GM12878 (cell line): ENCODE measurements at regions not wholly inside any gene's neighbourhood (a gene's known extent, or its start where the extent isn't known, plus 50 kb on each side); places are given as distances from the start of the nearest gene placed in this dataset.

Experiments
- ATAC-seq: fragments of 200-7000 bp; cut with Tn5 transposase; 3 replicates; pipeline ENCODE4 v1.9.1; 2020; ENCODE audit warnings: mild to moderate bottlenecking, moderate library complexity
- BruUV-seq: library from RNA; stranded (reverse); fragments of 400-500 nt; replicated peaks from 2 replicates; lab custom pipeline; 2021; lab: Mats Ljungman, UMichigan
- CTCF ChIA-PET: fragments of 300-600 bp; sonication (Branson Sonifier 250); formaldehyde crosslinking; extraction: SDS; loops from one replicate; lab custom pipeline; 2021; ENCODE audit warnings: inconsistent platforms; lab: Yijun Ruan, JAX
- POLR2A ChIA-PET: fragments of 350-600 bp; formaldehyde crosslinking; extraction: SDS; loops from one replicate; lab custom pipeline; 2021; ENCODE audit warnings: inconsistent platforms; lab: Charles Lee
- RAD21 ChIA-PET: fragments of 300-600 bp; sonication (Branson Sonifier 250); formaldehyde crosslinking; loops from one replicate; lab custom pipeline; 2023; ENCODE audit warnings: antibody characterized with exemption; ENCODE audit not compliant: unreplicated experiment; lab: Charles Lee
- SMC1A ChIA-PET: fragments of 300-600 bp; sonication (Branson Sonifier 250); formaldehyde crosslinking; loops from one replicate; lab custom pipeline; 2023; ENCODE audit not compliant: unreplicated experiment, uncharacterized antibody; lab: Charles Lee
- DNase-seq: peaks from one replicate; pipeline ENCODE4 v3.0.0-alpha.2; 2011; ENCODE audit warnings: low read depth, low spot score
- FAIRE-seq: peaks from 3 replicates; lab custom pipeline; 2011; peaks lifted over from hg19 to GRCh38; lab: Jason Lieb, UNC
- H2AFZ ChIP-seq: 2 replicates; pipeline ENCODE4 v1.6.0; 2011; ENCODE audit warnings: low read depth, low read length, control low read depth; ENCODE audit not compliant: control insufficient read depth
- H3K27ac ChIP-seq: 2 replicates; pipeline ENCODE4 v1.5.1; 2011; ENCODE audit warnings: control low read depth; ENCODE audit not compliant: control insufficient read depth, insufficient read depth
- H3K27me3 ChIP-seq, 2 experiments: replicated peaks in 1 of 2; 2 replicates each; pipeline versions ENCODE4 v1.6.0 to v1.6.1; 2011; ENCODE audit warnings: low read length in 1 of 2; ENCODE audit not compliant: control insufficient read depth in 2 of 2, insufficient read depth in 2 of 2
- H3K36me3 ChIP-seq, 2 experiments: 2 replicates each; pipeline ENCODE4 v1.5.1; 2011; ENCODE audit warnings: low read length in 1 of 2; ENCODE audit not compliant: control insufficient read depth in 2 of 2, insufficient read depth in 2 of 2
- H3K4me1 ChIP-seq: 2 replicates; pipeline ENCODE4 v1.6.1; 2011; ENCODE audit warnings: mild to moderate bottlenecking, low read length, moderate library complexity, mixed read lengths; ENCODE audit not compliant: control insufficient read depth, insufficient read depth
- H3K4me2 ChIP-seq: 2 replicates; pipeline ENCODE4 v1.6.0; 2011; ENCODE audit warnings: control low read depth; ENCODE audit not compliant: control insufficient read depth, insufficient read depth
- H3K4me3 ChIP-seq: fragments of 200-600 bp; sonication (generic); 2 replicates; pipeline ENCODE4 v1.5.1; 2016
- H3K79me2 ChIP-seq: 2 replicates; pipeline ENCODE4 v1.6.0; 2011; ENCODE audit warnings: low read length; ENCODE audit not compliant: control insufficient read depth, insufficient read depth
- H3K9ac ChIP-seq: 2 replicates; pipeline ENCODE4 v1.8.0; 2011; ENCODE audit warnings: low read length, control low read depth, mixed read lengths; ENCODE audit not compliant: control insufficient read depth, insufficient read depth
- H3K9me3 ChIP-seq: replicated peaks from 3 replicates; pipeline ENCODE4 v1.5.1; 2011; ENCODE audit warnings: mild to moderate bottlenecking, low read length; ENCODE audit not compliant: control insufficient read depth, insufficient read depth
- H4K20me1 ChIP-seq: 2 replicates; pipeline ENCODE4 v1.6.0; 2011; ENCODE audit not compliant: control insufficient read depth, insufficient read depth
- BCL3 ChIP-seq: IDR thresholded peaks from 2 replicates; pipeline ENCODE4 v1.6.1; 2011; ENCODE audit warnings: borderline replicate concordance, low read depth, mild to moderate bottlenecking, moderate library complexity, low read length; ENCODE audit not compliant: insufficient read depth, poor library complexity, severe bottlenecking
- FOXM1 ChIP-seq: IDR thresholded peaks from 2 replicates; pipeline ENCODE4 v1.6.1; 2012; ENCODE audit warnings: low read depth, mild to moderate bottlenecking, inconsistent platforms, low read length, moderate library complexity
- GABPA ChIP-seq: IDR thresholded peaks from 2 replicates; pipeline ENCODE4 v1.6.1; 2014; ENCODE audit warnings: antibody characterized with exemption, low read depth, mild to moderate bottlenecking, inconsistent platforms
- IKZF2 ChIP-seq, 2 experiments: fragments of 450-650 bp; IDR thresholded peaks; 2 replicates each; pipeline ENCODE4 v1.6.1; 2017; ENCODE audit warnings: mild to moderate bottlenecking in 2 of 2, moderate library complexity in 2 of 2
- LARP7 ChIP-seq: fragments of 450-650 bp; IDR thresholded peaks from 2 replicates; pipeline ENCODE4 v1.6.1; 2017; ENCODE audit warnings: mild to moderate bottlenecking
- NR2C2 ChIP-seq: IDR thresholded peaks from 2 replicates; pipeline ENCODE4 v1.6.1; 2011; ENCODE audit warnings: borderline replicate concordance, low read depth; ENCODE audit not compliant: control insufficient read depth, insufficient read length
- ZBTB33 ChIP-seq: fragments of 450-650 bp; IDR thresholded peaks from 2 replicates; pipeline ENCODE4 v1.6.1; 2017; ENCODE audit warnings: mild to moderate bottlenecking
- ZBTB4 ChIP-seq: fragments of 450-650 bp; formaldehyde crosslinking; IDR thresholded peaks from 2 replicates; pipeline ENCODE4 v1.4.0; 2022; ENCODE audit warnings: mild to moderate bottlenecking, moderate library complexity
- ZNF687 ChIP-seq: fragments of 450-650 bp; IDR thresholded peaks from 2 replicates; pipeline ENCODE4 v1.6.1; 2017; ENCODE audit warnings: mild to moderate bottlenecking, moderate library complexity
- WGBS: methylation state at CpG from one replicate; pipeline ENCODE4 v1.1.6; 2016; ENCODE audit warnings: low lambda C conversion rate; ENCODE audit not compliant: insufficient replicate concordance, insufficient coverage; ENCODE audit errors: missing lambda C conversion rate; 5-methylcytosine and 5-hydroxymethylcytosine counted together
- in situ Hi-C: fragments of 300-500 bp; cut with MboI; formaldehyde crosslinking; loops from 9 replicates; pipeline ENCODE4 v1.14.3; 2018; ENCODE audit warnings: mixed read lengths
- intact Hi-C: fragments of 100-400 bp; cut with micrococcal nuclease; formaldehyde crosslinking; loops from one replicate; pipeline ENCODE4 v1.14.2; 2022; ENCODE audit not compliant: unreplicated experiment

- no peak for TF ChIP-seq GABPA
Observed at GRCh38 chr13:111665691-111666095, 345.3 kb downstream of the TEX29 start (continued).

GRCh38 chr13:111666164-111666776 lies 345.8 kb downstream of the TEX29 start:
- in situ Hi-C loops = no loop called here
- peak; percentile 88 for TF ChIP-seq BCL3
- TF ChIP-seq ZBTB4 (CRISPR knock-in tag) = no peak
- no peak for TF ChIP-seq IKZF2 (IDR thresholded peaks at IDR 0.05)
- no peak for TF ChIP-seq LARP7
- no peak for TF ChIP-seq ZNF687
- TF ChIP-seq ZBTB33 = no peak
- TF ChIP-seq FOXM1 = no peak
- peak; percentile 19 for TF ChIP-seq NR2C2

More at GRCh38 chr13:111666164-111666776, 345.8 kb downstream of the TEX29 start:
- Histone ChIP-seq H3K79me2 (no peaks in the 10 kb centered on the region), H3K27me3 (no peaks in the 10 kb centered on the region), H2AFZ (no peak overlapping the region), H3K4me2 (no peak overlapping the region), H3K27ac (no peak overlapping the region), H3K4me3 (no peak overlapping the region), H3K36me3 (no peaks in the 10 kb centered on the region), H4K20me1 (no peaks in the 10 kb centered on the region), H3K9me3 (no peaks in the 10 kb centered on the region; the same call in 2 of the 3 replicates), H3K9ac (no peak overlapping the region), H3K4me1 (no peaks in the 10 kb centered on the region)
- no peak for ATAC-seq
- SMC1A ChIA-PET = no interaction called here
- peak; percentile 0 for DNase-seq
- no TSS peak for BruUV-seq
- RAD21 ChIA-PET = no interaction called here
- no peak for FAIRE-seq
- CTCF ChIA-PET = no interaction called here
- whole genome bisulfite sequencing = 40% methylated on average over 18 of the region's 18 CpGs
- POLR2A ChIA-PET = no interaction called here
- intact Hi-C loops = no loop called here
